ENCODE measurements at regions not wholly inside any gene's neighbourhood (a gene's known extent, or its start where the extent isn't known, plus 50 kb on each side); places are given as distances from the start of the nearest gene placed in this dataset.

DNA sequence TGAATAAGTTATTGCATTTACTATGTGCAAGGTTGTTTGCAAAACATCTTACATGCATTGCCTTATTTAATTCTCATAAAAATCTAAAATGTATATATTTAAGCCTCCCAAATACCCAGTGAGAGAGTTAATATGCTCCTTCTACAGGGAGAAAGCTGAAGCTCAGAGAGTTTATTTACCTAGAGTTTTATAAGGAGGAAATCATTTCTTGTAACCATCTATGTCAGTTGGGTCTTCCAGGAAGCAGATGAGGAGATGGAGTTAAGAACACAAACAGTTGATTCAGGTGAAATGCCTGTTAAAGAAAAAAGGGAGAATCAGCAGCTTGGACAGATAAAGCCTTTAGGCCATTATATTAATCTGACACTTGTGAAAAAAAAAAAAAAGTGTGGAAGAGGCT lies 62.6 kb upstream of the DHX40 start:
- ATAC-seq (no peak), DNase-seq (ENCODE audit: low spot score) (no peak)
- Histone ChIP-seq H3K4me1 (ENCODE audit: insufficient read depth) (no peaks in the 10 kb centered on the region), H3K27me3 (ENCODE audit: insufficient read depth) (no peaks in the 10 kb centered on the region), H3K9me2 (ENCODE audit: insufficient read depth) (peaks cover 3% of the 10 kb centered on the region), H4K20me1 (replicated peaks; ENCODE audit: insufficient read depth) (no peaks in the 10 kb centered on the region), H3K79me2 (replicated peaks; ENCODE audit: insufficient read depth) (no peaks in the 10 kb centered on the region), H3K4me2 (no peak overlapping the region), H3F3A (replicated peaks; ENCODE audit: low read depth) (no peaks in the 10 kb centered on the region), H3K4me3 (no peak overlapping the region), H3K27ac (ENCODE audit: low read depth) (no peak overlapping the region), H3K36me3 (ENCODE audit: insufficient read depth) (no peaks in the 10 kb centered on the region), H2AFZ (no peak overlapping the region)
- no peak overlapping the region for H3K27ac Mint-ChIP-seq
- no peaks in the 10 kb centered on the region for H3K27me3 Mint-ChIP-seq (ENCODE audit: insufficient read depth, low read depth, poor library complexity)
- TF ChIP-seq, protein P1, sequence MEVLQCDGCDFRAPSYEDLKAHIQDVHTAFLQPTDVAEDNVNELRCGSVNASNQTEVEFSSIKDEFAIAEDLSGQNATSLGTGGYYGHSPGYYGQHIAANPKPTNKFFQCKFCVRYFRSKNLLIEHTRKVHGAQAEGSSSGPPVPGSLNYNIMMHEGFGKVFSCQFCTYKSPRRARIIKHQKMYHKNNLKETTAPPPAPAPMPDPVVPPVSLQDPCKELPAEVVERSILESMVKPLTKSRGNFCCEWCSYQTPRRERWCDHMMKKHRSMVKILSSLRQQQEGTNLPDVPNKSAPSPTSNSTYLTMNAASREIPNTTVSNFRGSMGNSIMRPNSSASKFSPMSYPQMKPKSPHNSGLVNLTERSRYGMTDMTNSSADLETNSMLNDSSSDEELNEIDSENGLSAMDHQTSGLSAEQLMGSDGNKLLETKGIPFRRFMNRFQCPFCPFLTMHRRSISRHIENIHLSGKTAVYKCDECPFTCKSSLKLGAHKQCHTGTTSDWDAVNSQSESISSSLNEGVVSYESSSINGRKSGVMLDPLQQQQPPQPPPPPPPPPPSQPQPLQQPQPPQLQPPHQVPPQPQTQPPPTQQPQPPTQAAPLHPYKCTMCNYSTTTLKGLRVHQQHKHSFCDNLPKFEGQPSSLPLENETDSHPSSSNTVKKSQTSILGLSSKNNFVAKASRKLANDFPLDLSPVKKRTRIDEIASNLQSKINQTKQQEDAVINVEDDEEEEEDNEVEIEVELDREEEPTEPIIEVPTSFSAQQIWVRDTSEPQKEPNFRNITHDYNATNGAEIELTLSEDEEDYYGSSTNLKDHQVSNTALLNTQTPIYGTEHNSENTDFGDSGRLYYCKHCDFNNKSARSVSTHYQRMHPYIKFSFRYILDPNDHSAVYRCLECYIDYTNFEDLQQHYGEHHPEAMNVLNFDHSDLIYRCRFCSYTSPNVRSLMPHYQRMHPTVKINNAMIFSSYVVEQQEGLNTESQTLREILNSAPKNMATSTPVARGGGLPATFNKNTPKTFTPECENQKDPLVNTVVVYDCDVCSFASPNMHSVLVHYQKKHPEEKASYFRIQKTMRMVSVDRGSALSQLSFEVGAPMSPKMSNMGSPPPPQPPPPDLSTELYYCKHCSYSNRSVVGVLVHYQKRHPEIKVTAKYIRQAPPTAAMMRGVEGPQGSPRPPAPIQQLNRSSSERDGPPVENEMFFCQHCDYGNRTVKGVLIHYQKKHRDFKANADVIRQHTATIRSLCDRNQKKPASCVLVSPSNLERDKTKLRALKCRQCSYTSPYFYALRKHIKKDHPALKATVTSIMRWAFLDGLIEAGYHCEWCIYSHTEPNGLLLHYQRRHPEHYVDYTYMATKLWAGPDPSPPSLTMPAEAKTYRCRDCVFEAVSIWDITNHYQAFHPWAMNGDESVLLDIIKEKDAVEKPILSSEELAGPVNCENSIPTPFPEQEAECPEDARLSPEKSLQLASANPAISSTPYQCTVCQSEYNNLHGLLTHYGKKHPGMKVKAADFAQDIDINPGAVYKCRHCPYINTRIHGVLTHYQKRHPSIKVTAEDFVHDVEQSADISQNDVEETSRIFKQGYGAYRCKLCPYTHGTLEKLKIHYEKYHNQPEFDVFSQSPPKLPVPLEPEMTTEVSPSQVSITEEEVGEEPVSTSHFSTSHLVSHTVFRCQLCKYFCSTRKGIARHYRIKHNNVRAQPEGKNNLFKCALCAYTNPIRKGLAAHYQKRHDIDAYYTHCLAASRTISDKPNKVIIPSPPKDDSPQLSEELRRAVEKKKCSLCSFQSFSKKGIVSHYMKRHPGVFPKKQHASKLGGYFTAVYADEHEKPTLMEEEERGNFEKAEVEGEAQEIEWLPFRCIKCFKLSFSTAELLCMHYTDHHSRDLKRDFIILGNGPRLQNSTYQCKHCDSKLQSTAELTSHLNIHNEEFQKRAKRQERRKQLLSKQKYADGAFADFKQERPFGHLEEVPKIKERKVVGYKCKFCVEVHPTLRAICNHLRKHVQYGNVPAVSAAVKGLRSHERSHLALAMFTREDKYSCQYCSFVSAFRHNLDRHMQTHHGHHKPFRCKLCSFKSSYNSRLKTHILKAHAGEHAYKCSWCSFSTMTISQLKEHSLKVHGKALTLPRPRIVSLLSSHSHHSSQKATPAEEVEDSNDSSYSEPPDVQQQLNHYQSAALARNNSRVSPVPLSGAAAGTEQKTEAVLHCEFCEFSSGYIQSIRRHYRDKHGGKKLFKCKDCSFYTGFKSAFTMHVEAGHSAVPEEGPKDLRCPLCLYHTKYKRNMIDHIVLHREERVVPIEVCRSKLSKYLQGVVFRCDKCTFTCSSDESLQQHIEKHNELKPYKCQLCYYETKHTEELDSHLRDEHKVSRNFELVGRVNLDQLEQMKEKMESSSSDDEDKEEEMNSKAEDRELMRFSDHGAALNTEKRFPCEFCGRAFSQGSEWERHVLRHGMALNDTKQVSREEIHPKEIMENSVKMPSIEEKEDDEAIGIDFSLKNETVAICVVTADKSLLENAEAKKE (CRISPR knock-in tag; IDR thresholded peaks at IDR 0.05), result no peak
- TF ChIP-seq ZNF331 (CRISPR knock-in tag; IDR thresholded peaks at IDR 0.05; ENCODE audit: low read depth) (no peak), JUNB (IDR thresholded peaks at IDR 0.05; ENCODE audit: unreplicated experiment) (no peak), EZH2phosphoT487 (IDR thresholded peaks at IDR 0.05; ENCODE audit: unreplicated experiment) (no peak)
- TF ChIP-seq, protein P2, sequence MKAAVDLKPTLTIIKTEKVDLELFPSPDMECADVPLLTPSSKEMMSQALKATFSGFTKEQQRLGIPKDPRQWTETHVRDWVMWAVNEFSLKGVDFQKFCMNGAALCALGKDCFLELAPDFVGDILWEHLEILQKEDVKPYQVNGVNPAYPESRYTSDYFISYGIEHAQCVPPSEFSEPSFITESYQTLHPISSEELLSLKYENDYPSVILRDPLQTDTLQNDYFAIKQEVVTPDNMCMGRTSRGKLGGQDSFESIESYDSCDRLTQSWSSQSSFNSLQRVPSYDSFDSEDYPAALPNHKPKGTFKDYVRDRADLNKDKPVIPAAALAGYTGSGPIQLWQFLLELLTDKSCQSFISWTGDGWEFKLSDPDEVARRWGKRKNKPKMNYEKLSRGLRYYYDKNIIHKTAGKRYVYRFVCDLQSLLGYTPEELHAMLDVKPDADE (IDR thresholded peaks at IDR 0.05), result no peak
- TF ChIP-seq, protein P3, sequence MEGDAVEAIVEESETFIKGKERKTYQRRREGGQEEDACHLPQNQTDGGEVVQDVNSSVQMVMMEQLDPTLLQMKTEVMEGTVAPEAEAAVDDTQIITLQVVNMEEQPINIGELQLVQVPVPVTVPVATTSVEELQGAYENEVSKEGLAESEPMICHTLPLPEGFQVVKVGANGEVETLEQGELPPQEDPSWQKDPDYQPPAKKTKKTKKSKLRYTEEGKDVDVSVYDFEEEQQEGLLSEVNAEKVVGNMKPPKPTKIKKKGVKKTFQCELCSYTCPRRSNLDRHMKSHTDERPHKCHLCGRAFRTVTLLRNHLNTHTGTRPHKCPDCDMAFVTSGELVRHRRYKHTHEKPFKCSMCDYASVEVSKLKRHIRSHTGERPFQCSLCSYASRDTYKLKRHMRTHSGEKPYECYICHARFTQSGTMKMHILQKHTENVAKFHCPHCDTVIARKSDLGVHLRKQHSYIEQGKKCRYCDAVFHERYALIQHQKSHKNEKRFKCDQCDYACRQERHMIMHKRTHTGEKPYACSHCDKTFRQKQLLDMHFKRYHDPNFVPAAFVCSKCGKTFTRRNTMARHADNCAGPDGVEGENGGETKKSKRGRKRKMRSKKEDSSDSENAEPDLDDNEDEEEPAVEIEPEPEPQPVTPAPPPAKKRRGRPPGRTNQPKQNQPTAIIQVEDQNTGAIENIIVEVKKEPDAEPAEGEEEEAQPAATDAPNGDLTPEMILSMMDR (conservative IDR thresholded peaks at IDR 0.05; ENCODE audit: low read depth in 2 of 2), result no peak
- H3K9me3 Mint-ChIP-seq, result peaks cover 5% of the 10 kb centered on the region; the same call in 2 of the 3 replicates
- no peak overlapping the region for H3K4me3 Mint-ChIP-seq
- H3K36me3 Mint-ChIP-seq (ENCODE audit: low read depth), result peaks cover 3% of the 10 kb centered on the region; the same call in 1 of the 3 replicates
- peaks cover 7% of the 10 kb centered on the region for H3K4me1 Mint-ChIP-seq
